ENCODE measurements at regions not wholly inside any gene's neighbourhood (a gene's known extent, or its start where the extent isn't known, plus 50 kb on each side); places are given as distances from the start of the nearest gene placed in this dataset.

- TF ChIP-seq POU2F2 (IDR thresholded peaks at IDR 0.05; ENCODE audit: low read depth, low read length) (no peak), POLR2A (IDR thresholded peaks at IDR 0.05; ENCODE audit: low read depth, low read length) (no peak), SPI1 (IDR thresholded peaks at IDR 0.05; ENCODE audit: low read depth, low read length) (no peak), POLR2AphosphoS5 (IDR thresholded peaks at IDR 0.05; ENCODE audit: low read depth, low read length) (no peak)
Observed at GRCh38 chr3:16012086-16012485, 162.4 kb upstream of the GALNT15 start.

All from GM12891 (cell line).